GM19025 (cell line): ENCODE measurements at regions not wholly inside any gene's neighbourhood (a gene's known extent, or its start where the extent isn't known, plus 50 kb on each side); places are given as distances from the start of the nearest gene placed in this dataset.

Experiments used
- ATAC-seq: cut with Tn5 transposase; IDR thresholded peaks from one replicate; pipeline ENCODE4 v1.9.1; 2021; ENCODE audit warnings: mild to moderate bottlenecking, low read depth, moderate library complexity; ENCODE audit not compliant: unreplicated experiment

GRCh38 chr11:26777372-26777808 is 55.5 kb upstream of the SLC5A12 start:
- ATAC-seq = no peak

GRCh38 chr11:26778000-26778757 is 56.3 kb upstream of the SLC5A12 start:
- no peak for ATAC-seq

GRCh38 chr11:26779074-26779865 is 57.4 kb upstream of the SLC5A12 start:
- ATAC-seq = no peak

DNA sequence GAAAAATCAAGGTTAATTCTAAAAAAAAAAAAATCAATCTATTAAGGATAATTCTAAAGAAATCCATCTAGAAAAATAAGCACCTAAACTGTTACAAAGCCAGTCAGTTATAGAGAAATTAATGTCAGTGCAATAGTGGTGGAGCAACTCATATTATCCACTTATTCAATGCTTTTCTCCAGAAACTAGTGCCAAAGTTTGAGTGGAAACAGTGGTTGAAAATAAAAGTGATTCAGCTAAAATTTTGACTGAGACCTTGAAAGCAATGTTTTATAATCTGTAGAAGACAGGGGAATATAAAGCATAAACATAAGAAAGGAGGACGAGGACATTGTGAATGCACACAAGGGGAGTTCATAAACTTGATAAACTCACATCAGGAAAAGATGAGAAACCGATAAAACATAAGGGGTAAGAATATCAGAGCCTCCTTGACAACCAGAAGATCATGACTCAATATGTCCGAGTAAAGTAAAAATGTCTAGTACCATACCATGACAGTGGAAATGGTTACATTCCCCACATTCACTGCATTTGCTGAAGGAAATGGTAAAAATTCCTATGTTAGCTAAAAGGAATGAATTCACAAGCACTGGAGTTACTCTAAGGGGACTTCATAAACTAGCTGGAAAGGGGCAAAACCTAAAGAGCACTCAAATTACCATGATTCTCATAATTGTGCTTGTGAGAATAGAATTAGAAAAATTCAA is 58.7 kb upstream of the SLC5A12 start:
- no peak for ATAC-seq

GRCh38 chr11:26782220-26782965 is 60.5 kb upstream of the SLC5A12 start:
- no peak for ATAC-seq

GRCh38 chr11:26783997-26784396 is 62.1 kb upstream of the SLC5A12 start:
- ATAC-seq = no peak

- ATAC-seq = no peak
Measured at GRCh38 chr11:26790738-26791137, 68.9 kb upstream of the SLC5A12 start.

DNA sequence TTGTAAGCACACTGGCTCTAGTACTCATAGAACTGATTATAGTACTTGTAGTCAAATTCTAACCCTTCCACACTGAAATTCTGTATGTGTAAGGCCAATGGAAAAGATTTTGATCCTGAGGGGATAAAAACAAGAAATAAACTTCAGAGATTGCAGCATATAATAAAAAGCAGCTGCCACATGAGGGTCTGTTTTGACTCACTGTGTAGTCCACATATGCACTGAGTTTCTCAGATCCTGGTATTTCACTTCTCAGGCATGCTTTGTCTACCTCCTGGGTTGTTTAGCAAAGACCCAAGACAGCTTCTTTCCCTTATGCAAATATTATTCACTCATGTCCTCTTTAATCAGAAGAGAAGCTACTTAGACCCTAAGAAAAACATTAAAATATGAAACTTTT is 71.1 kb upstream of the SLC5A12 start:
- no peak for ATAC-seq

DNA sequence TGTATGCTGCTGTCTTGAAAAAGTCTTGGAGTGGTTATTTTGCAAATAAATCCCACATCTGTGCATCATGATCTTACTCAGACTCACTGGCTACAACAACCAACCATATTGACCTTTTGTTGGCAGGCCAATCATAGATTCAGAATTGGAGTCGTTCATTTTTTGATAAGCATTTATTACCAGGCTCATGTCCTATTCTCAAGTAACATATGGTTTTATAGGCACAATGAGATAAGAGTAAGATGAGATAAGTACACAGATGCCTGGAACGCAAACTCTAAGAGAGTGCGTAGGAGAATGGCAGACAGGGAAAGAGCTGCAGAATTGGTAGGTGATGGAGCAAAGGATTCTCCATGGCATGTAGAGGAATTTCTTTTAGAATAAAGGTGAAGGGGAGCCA is 71.6 kb upstream of the SLC5A12 start:
- ATAC-seq = no peak

GRCh38 chr11:26801601-26802000 is 79.7 kb upstream of the SLC5A12 start:
- ATAC-seq = no peak

GRCh38 chr11:26805001-26805400 is 83.1 kb upstream of the SLC5A12 start:
- ATAC-seq = no peak

- no peak for ATAC-seq
Measured at GRCh38 chr11:26806219-26806618, 84.4 kb upstream of the SLC5A12 start.

GRCh38 chr11:26820739-26821138 is 98.9 kb upstream of the SLC5A12 start:
- ATAC-seq = no peak

- ATAC-seq = no peak
Measured at GRCh38 chr11:26823963-26824362, 102.1 kb upstream of the SLC5A12 start.

DNA sequence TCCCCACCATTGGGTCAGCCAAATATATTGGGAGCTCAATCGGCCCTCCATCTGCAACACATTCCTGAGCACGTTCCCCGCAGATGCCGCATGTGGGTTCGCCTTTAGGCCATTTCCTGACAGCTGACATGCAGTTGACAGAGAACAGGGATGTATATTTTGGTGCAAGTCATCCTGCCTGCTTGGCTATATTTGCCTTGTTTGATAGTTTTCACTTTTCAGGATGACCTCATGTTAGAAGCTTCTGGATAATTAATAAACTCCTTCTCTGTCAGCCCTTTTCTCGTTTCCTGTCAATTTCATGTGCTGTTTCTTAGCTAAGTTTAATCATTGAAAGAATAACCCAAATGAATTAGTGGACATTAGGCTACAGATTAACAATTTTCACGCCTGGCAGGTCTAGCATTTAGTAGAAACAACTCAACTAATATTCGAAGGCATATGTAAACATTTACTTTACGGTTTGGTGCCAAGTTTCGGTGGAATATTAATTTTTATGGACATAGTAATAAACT is 105.8 kb upstream of the SLC5A12 start:
- ATAC-seq = no peak

DNA sequence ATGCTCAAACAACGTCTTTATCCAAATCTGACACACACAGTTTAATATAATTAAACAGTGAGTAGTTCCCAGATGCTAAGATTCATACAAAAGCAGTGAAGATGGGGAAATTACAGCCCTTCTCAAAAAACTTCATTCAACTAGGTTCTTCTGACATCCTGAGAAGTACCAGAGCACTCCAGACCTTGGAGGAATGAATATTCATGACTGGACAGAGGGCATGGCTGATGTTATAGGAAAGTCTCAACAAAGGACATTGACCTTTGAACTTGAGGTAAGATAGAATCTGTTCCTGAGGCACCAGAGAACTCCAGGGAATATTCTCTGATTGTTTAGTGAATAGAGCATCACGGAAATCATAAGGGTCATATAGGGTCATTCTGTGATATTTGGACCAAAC is 106.4 kb upstream of the SLC5A12 start:
- ATAC-seq = no peak

DNA sequence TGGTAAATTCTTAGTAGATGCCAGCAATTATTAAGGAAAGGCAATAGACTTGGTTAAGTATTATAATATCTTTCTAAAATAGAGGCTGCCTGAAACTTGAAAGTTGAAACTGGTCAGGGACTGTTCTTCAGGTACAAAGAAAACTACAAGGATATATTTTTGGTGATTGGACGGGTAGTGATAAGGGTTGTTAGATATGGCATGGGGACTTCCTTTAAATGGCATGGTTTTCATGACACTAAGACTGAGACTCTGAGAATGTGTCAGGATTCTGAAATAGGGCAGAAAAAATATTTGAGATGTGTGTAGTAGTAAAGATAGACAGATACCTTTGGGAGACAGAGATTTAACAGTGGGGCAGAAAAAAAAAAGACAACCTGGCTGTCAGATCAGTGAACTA is 108.4 kb upstream of the SLC5A12 start:
- ATAC-seq = no peak

DNA sequence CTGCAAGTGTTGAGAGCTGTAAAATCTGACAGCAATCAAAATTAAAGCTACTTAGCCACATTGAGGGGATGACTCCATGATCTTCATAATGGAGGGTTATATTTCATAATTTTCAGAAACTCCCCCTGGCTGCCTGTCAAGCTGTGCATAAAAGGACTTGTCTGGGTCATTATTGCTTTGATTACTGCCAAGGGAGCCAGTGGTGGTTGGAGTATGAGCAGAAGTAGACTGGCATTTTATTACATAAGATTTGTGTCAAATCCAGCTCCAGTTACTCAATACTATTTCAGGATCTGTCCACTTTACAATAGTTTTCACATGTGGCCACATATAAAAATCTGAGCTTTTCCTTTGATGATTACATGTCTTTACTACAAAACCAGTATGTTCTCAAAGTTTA is 108.9 kb upstream of the SLC5A12 start:
- no peak for ATAC-seq

DNA sequence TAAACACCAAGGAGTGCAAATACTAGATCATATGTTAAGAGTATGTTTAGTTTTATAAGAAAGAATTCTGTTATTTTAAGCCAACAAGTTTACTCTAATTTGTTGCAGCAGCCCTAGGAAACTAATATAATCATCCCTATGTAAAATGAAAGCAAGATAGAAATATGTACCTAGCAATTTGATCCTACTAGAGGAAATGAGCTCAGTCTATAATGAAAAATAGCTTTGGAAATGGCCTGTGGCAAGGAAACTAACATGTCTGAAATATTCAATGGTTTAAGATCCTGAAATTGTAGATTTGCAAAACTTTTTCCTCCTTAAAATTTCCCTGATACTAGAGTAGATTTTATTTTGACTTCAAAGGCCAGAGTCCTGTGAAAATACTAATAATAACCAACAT is 112.7 kb upstream of the SLC5A12 start:
- no peak for ATAC-seq

GRCh38 chr11:26835611-26836010 is 113.8 kb upstream of the SLC5A12 start:
- ATAC-seq = no peak
